Subcutaneous abdominal adipose tissue (tissue), 5 donors: ENCODE measurements at regions not wholly inside any gene's neighbourhood (a gene's known extent, or its start where the extent isn't known, plus 50 kb on each side); places are given as distances from the start of the nearest gene placed in this dataset.

Experiments used
- H3K27ac ChIP-seq: one replicate; pipeline ENCODE4 v1.7.0; 2013; ENCODE audit warnings: low read depth, mild to moderate bottlenecking, inconsistent platforms, low read length, moderate library complexity
- H3K27me3 ChIP-seq, 5 donors: one replicate each; pipeline ENCODE4 v1.7.0; 2013; ENCODE audit warnings: low read length in 5 of 5, inconsistent platforms in 1 of 5; ENCODE audit not compliant: control insufficient read depth in 5 of 5, insufficient read depth in 4 of 5
- H3K36me3 ChIP-seq, 5 donors: one replicate each; pipeline ENCODE4 v1.7.0; 2013; ENCODE audit warnings: low read length in 5 of 5; ENCODE audit not compliant: control insufficient read depth in 5 of 5, insufficient read depth in 5 of 5
- H3K4me1 ChIP-seq, 5 donors: one replicate each; pipeline ENCODE4 v1.7.0; 2013; ENCODE audit warnings: low read length in 5 of 5, mild to moderate bottlenecking in 3 of 5, moderate library complexity in 1 of 5; ENCODE audit not compliant: control insufficient read depth in 5 of 5, insufficient read depth in 5 of 5
- H3K4me3 ChIP-seq, 5 donors: one replicate each; pipeline ENCODE4 v1.7.0; 2013; ENCODE audit warnings: low read length in 5 of 5, low read depth in 1 of 5
- H3K9ac ChIP-seq, 5 donors: one replicate each; pipeline ENCODE4 v1.7.0; 2013; ENCODE audit warnings: low read length in 5 of 5, mild to moderate bottlenecking in 4 of 5, moderate library complexity in 3 of 5
- H3K9me3 ChIP-seq, 5 donors: one replicate each; pipeline ENCODE4 v1.7.0; 2013; ENCODE audit warnings: low read length in 5 of 5; ENCODE audit not compliant: control insufficient read depth in 5 of 5
- donor health status: healthy.
- donor health status: healthy.
- donor health status: healthy.
- donor health status: healthy.
- donor health status: healthy.

DNA sequence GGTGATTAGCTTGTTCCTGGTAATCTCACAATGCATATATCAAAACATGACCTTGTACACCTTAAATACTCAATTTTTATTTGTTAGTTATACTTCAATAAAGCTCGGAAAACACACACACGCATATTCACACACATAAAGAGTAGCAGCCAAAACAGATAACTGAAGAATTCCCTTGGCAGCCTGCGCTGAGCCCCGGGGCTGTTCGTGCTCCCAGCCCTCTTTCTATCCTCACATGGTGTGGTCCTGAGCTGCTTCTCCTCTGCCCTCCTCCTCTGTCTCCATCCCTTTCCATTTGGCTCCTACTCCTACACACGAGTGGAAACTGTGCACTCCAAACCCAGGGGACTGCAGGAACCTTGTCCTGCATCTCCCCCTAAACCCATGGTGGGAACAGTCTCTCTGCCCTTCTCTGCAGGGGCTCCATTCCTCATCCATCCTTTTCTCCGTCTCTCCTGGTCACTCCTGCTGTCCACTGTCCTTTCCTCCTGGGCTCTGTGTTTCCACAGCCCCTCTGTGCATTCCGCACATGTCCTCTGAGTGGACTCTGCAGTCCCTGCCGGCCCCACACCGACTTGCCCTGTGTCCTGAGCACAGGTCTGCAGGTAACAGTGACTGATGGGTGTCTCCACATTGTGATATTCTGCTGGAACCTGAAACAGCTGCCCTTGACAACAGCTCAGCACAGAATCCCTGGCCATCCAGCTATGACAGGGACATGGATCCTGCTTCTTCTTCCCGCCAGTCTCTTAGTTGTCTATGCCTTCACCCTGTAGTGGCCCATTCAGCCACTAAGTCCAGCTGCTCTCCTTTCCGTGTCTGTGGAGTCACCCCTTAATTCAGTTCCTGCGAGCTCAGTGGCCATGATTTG, 216.8 kb upstream of the ZNF32 start:
- Histone ChIP-seq H3K4me3 (no peak overlapping the region), H3K27ac (no peak overlapping the region), H3K9ac (no peak overlapping the region), H3K27me3 (no peaks in the 10 kb centered on the region), H3K4me1 (peaks cover 0 to 70% (median 12%) of the 10 kb centered on the region in 5 donors), H3K9me3 (no peaks in the 10 kb centered on the region), H3K36me3 (no peaks in the 10 kb centered on the region)

DNA sequence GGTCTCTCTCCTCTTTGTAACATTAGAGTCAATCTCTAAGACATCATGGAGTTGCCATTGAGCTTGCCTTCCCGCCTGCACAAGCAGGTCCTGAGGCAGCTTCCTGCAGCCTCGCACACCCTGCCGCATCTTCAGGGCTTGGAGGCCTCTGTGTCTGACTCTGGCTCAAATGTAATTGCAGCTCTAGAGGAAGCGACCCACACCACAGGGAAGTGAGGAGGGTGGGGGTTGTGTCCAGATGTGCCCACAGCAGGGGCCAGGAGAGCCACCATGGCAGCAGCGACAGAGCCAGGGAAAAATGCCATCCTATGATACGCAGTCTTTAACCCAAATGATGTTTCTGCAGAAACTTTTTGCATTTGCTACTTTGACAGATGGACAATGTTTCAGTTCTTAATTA, 216.0 kb upstream of the ZNF32 start:
- H3K36me3 ChIP-seq: no peaks in the 10 kb centered on the region
- H3K9ac ChIP-seq: no peak overlapping the region
- no peak overlapping the region for H3K4me3 ChIP-seq
- peak overlapping the region; percentile 44 for H3K27ac ChIP-seq
- H3K9me3 ChIP-seq: no peaks in the 10 kb centered on the region
- H3K4me1 ChIP-seq: peaks cover 0 to 61% (median 12%) of the 10 kb centered on the region in 5 donors
- no peaks in the 10 kb centered on the region for H3K27me3 ChIP-seq

DNA sequence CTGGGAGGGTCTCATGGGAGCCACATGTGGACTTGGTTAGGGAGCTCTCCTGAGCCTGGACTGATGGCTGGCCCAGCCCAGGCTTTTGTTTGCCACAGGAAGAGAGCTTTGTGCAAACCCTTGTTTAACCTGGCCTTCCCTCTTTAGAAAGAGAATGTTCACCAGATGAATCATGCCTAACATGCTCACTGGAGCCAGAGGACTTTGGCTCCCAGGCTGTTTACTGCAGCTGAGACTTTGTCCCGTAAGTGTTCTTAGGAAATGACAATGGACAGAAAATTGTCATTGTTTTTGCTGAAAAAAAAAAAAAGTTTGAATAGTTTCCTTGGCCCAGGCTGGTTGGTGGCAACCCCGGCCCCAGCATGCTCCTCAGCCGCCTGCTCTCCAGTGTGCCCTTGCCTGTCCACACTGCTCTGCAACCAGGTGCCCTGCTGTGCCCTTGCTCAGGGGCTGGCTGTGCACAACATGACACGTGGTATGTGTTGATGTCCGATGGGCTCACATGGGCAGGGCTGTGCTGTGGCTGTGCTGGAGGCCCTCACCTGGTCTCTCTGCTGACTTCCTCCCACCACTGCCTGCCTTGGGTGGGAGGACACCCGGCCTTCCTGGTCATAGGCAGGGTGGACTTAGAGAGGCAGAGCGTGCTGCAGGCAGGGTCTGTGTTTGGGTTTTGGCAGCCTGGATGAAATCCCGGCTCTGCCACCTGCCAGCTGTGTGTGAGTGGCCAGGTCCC, 215.3 kb upstream of the ZNF32 start:
- Histone ChIP-seq H3K27me3 (no peaks in the 10 kb centered on the region), H3K4me3 (no peak overlapping the region), H3K27ac (peak overlapping the region; percentile 44), H3K4me1 (peaks cover 0 to 55% (median 12%) of the 10 kb centered on the region in 5 donors), H3K36me3 (no peaks in the 10 kb centered on the region), H3K9ac (no peak overlapping the region), H3K9me3 (no peaks in the 10 kb centered on the region)

DNA sequence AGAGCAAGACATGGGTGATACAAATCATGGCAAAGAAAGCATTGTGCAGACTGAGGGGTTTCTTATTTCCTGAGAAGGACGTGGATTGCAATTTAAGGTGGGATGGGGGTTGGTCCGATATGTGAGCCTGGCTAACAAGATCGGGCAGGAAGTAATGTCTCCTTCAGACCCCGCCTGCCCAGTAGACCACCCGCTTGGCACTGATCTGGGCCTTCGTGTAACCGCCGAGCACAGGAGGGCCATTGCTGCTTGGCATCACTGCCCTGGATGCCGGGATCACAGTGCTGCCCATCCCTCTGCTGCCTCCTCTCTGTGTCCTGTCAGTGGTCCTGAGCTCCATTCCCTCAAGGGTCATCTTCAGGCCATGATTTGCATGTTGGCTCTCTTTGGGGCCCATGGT, 214.6 kb upstream of the ZNF32 start:
- H3K36me3 ChIP-seq: no peaks in the 10 kb centered on the region
- peaks cover 0 to 47% (median 12%) of the 10 kb centered on the region in 5 donors for H3K4me1 ChIP-seq
- no peaks in the 10 kb centered on the region for H3K9me3 ChIP-seq
- no peak overlapping the region for H3K4me3 ChIP-seq
- no peak overlapping the region for H3K9ac ChIP-seq
- H3K27ac ChIP-seq: peak overlapping the region; percentile 43
- no peaks in the 10 kb centered on the region for H3K27me3 ChIP-seq

DNA sequence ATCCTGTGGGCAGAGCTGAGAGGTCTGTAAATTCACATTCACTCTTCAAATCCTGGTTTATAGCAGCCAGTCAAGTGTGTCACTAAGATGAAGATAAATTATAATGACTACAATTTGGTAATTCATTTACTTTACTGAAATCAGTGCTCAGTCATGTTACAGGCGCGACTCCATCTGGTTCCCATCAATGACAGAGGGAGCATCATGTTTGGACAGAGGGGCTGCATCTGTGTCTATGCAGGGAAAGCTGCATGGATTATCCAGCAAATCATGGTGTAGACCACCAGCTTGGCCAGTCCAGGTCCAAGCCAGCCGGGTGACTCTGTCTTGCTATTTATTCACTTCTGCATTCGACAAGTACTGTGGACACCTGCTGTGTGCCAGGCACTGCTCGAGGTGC, 214.1 kb upstream of the ZNF32 start:
- Histone ChIP-seq H3K27me3 (no peaks in the 10 kb centered on the region), H3K4me3 (no peak overlapping the region), H3K9ac (no peak overlapping the region), H3K4me1 (peaks cover 0 to 44% (median 12%) of the 10 kb centered on the region in 5 donors), H3K27ac (peak overlapping the region; percentile 43), H3K9me3 (no peaks in the 10 kb centered on the region), H3K36me3 (no peaks in the 10 kb centered on the region)

DNA sequence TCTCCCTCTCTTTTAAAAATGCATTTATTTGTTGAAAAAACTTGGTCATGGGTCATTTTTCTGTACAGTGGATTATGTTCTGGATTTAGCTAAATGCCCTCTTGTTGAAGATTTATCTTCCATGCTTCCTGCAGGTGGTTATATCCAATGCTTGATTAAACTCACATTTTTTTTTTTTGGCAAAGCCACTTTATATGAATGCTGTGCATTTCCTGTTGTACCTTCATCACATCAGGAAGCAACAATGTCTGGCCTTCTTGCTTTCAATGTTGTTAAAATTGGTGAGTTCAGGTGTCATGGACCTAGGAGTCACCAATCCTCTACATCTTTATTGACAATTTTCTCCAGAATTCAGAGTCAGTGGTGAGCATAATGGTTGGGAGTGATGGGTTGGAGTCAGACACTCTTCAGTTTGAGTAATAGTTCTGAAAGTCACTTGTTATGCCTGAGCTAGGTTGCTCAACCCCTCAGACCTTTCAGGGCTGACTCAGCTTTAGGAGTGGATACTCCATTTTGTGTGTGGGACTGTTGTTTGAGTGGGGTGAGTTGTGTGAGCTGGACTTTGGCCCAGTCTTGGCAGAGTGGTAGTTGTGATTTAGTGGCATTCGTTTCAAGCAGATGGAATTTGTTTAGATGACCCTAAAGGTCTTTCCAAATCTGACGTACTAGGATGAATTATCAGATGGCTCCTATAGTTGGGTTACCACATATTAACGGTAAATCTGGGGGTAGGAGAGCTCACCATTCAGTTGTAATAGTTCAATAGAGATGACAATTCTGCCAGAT, 213.5 kb upstream of the ZNF32 start:
- Histone ChIP-seq H3K27ac (peak overlapping the region; percentile 43), H3K4me1 (peaks cover 0 to 39% (median 12%) of the 10 kb centered on the region in 5 donors), H3K9ac (no peak overlapping the region), H3K4me3 (no peak overlapping the region), H3K9me3 (no peaks in the 10 kb centered on the region), H3K27me3 (no peaks in the 10 kb centered on the region), H3K36me3 (no peaks in the 10 kb centered on the region)

DNA sequence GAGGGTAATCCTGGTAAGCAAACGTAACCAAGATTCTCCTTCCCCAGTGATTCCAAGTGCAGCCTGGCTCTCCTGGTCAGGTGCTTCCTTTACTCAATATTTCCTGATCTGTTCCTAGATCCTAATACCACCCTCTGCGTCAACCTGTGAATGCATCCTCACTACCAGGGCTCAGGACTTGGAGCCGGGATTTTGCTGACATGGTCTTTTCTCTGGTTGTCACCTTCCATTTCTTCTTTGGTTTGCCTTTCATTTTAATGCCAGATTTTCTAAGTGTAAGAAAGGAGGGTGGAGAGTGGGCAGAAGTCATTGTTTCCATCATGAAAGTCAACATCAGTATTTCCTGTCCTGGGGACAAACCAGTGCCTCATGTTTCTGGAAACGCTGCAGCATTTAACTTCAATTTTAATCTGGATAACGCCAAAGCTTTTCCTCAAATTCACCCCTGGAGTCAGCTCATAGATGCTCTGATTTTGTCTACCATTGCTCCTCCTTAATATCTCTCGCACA, 210.4 kb upstream of the ZNF32 start:
- Histone ChIP-seq H3K9ac (no peak overlapping the region), H3K9me3 (no peaks in the 10 kb centered on the region), H3K27me3 (no peaks in the 10 kb centered on the region), H3K4me1 (peaks cover 0 to 24% (median 6%) of the 10 kb centered on the region in 5 donors), H3K4me3 (no peak overlapping the region), H3K27ac (no peak overlapping the region), H3K36me3 (no peaks in the 10 kb centered on the region)

DNA sequence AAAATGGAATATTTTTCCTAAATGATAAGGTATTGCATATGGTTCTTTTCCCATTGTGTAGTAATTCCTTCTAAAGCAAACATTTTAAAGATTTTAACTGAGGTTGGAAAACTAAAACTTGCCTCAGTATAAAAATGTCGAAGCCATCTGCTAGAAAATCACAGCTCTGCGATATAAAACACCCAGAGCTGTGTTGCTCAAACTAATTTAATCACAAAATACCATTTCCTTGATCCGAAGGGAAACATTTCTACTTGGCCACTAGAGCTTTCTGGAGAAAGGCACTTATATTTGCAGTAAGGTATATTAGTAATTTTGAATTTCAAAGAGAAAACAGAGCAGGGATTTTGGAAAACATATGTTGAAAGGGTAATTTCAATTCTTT, 209.2 kb upstream of the ZNF32 start:
- Histone ChIP-seq H3K27ac (no peak overlapping the region), H3K9me3 (no peaks in the 10 kb centered on the region), H3K4me3 (no peak overlapping the region), H3K27me3 (no peaks in the 10 kb centered on the region), H3K36me3 (no peaks in the 10 kb centered on the region), H3K4me1 (peaks cover 0 to 12% (median 6%) of the 10 kb centered on the region in 5 donors), H3K9ac (no peak overlapping the region)

DNA sequence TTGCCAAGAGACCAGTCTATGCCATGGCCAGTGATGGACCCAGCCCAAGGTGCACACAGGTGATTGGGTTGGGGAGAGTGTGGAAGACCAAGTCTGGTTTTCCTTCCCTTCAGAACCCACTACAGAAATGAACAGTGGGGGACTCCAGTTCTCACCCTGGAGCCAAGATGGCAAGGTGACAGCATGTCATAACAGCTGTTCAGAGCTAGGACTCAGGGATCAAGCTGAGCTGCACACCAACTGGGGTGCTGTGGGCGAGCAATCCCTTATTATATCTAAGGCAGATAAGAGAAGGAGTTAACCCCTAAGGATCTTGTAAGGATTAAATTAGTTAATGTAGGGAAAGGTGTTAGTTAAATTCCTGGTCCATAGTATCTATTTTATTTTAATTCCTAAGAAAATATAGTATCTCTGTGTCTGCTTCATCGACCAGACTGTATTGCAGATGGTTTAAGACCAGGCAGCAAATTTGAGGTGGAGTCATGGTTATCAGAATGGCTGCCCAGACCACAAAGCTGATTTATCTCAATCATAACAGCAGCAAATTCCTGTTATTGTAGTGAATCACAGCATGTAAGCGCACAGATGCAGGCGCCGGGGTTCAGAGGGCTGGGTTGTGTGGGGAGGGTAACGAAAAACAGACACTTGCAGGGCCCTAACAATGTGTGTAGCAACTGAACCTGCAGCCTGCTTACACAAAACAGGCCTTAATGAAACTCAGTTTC, 208.7 kb upstream of the ZNF32 start:
- no peaks in the 10 kb centered on the region for H3K27me3 ChIP-seq
- H3K27ac ChIP-seq: no peak overlapping the region
- peaks cover 0 to 10% (median 6%) of the 10 kb centered on the region in 5 donors for H3K4me1 ChIP-seq
- H3K36me3 ChIP-seq: no peaks in the 10 kb centered on the region
- H3K4me3 ChIP-seq: no peak overlapping the region
- H3K9me3 ChIP-seq: no peaks in the 10 kb centered on the region
- no peak overlapping the region for H3K9ac ChIP-seq
